ENCODE measurements at regions not wholly inside any gene's neighbourhood (a gene's known extent, or its start where the extent isn't known, plus 50 kb on each side); places are given as distances from the start of the nearest gene placed in this dataset.

DNA sequence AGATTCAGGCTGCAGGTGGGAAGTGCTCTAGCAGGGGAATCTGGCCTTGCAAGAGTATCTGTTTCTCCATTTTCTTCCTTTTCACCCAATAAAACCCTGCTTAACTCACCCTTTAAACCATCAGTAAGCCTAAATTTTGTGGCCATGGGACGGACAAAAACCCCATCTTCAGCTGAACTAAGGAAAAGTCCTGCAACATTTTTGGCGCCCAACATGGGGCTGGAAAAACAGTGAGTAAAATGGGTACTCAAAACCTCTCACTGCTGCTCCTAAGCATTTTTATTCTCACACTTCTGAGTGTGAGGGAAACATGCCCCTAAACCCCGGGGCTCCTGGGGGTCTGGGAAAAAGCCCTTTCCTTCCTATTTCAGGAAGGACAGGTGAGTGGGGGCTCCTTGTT is 414.3 kb downstream of the ZNF804A start:
- BruUV-seq (replicated peaks) = no TSS peak
- ChIA-PET CTCF (no interaction called here), POLR2A (no interaction called here)
- H3K36me3 ChIP-seq (ENCODE audit: control insufficient read depth in 2 of 2, extremely low read depth in 1 of 2, insufficient read depth in 2 of 2, low read length in 2 of 2) = no peaks in the 10 kb centered on the region
- TF ChIP-seq, protein P1, sequence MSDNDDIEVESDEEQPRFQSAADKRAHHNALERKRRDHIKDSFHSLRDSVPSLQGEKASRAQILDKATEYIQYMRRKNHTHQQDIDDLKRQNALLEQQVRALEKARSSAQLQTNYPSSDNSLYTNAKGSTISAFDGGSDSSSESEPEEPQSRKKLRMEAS (IDR thresholded peaks at IDR 0.05; ENCODE audit: insufficient read depth, insufficient read length) = no peak
- TF ChIP-seq EZH2 (IDR thresholded peaks at IDR 0.05; ENCODE audit: borderline replicate concordance, low read depth, low read length, severe bottlenecking) = no peak
- no peak for TF ChIP-seq POLR2AphosphoS5 (IDR thresholded peaks at IDR 0.05; ENCODE audit: insufficient read depth, low read depth, low read length)
- no peak for TF ChIP-seq POLR2A (IDR thresholded peaks at IDR 0.05; ENCODE audit: low read depth, low read length)
- no peak for TF ChIP-seq JUN (IDR thresholded peaks at IDR 0.05; ENCODE audit: borderline replicate concordance, insufficient read depth, insufficient read length, low read depth)
- TF ChIP-seq GATA2 (IDR thresholded peaks at IDR 0.05; ENCODE audit: insufficient read depth, insufficient read length, low read depth, low read length) = no peak
- TF ChIP-seq MYC (IDR thresholded peaks at IDR 0.05; ENCODE audit: low read depth, low read length) = no peak
- TF ChIP-seq, protein P2, sequence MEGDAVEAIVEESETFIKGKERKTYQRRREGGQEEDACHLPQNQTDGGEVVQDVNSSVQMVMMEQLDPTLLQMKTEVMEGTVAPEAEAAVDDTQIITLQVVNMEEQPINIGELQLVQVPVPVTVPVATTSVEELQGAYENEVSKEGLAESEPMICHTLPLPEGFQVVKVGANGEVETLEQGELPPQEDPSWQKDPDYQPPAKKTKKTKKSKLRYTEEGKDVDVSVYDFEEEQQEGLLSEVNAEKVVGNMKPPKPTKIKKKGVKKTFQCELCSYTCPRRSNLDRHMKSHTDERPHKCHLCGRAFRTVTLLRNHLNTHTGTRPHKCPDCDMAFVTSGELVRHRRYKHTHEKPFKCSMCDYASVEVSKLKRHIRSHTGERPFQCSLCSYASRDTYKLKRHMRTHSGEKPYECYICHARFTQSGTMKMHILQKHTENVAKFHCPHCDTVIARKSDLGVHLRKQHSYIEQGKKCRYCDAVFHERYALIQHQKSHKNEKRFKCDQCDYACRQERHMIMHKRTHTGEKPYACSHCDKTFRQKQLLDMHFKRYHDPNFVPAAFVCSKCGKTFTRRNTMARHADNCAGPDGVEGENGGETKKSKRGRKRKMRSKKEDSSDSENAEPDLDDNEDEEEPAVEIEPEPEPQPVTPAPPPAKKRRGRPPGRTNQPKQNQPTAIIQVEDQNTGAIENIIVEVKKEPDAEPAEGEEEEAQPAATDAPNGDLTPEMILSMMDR (IDR thresholded peaks at IDR 0.05; ENCODE audit: extremely low read depth in 1 of 2, insufficient read depth in 1 of 2, low read depth in 1 of 2, low read length in 2 of 2) = no peak
- TF ChIP-seq FOS (IDR thresholded peaks at IDR 0.05; ENCODE audit: borderline replicate concordance, insufficient read depth, low read length) = no peak
- H3K27me3 ChIP-seq (ENCODE audit: control insufficient read depth in 2 of 2, insufficient read depth in 2 of 2, low read length in 2 of 2) = no peaks in the 10 kb centered on the region
- H3K9ac ChIP-seq (replicated peaks; ENCODE audit: extremely low read depth, insufficient read depth, low read length) = no peak overlapping the region
- dilution Hi-C loops (cut with MboI; ENCODE audit: extremely low pct_ligation_motif_present, low sequenced_read_pairs) = no loop called here
- peaks cover 2% of the 10 kb centered on the region for H3K9me3 ChIP-seq (replicated peaks; ENCODE audit: control insufficient read depth, insufficient read depth, low read length)
- no peak overlapping the region for H3K27ac ChIP-seq (ENCODE audit: insufficient read depth, low read depth, low read length)
- H3K4me2 ChIP-seq (ENCODE audit: insufficient read depth, low read length) = no peak overlapping the region
- no peaks in the 10 kb centered on the region for H4K20me1 ChIP-seq (replicated peaks; ENCODE audit: control insufficient read depth, extremely low read depth, insufficient read depth, low read length)
- no peak for FAIRE-seq
- no peak overlapping the region for H2AFZ ChIP-seq (ENCODE audit: low read depth, low read length)
- intact Hi-C loops (cut with micrococcal nuclease) = no loop called here
- DNase-seq (ENCODE audit: low read depth, low spot score) = no peak
- H3K9me1 ChIP-seq (replicated peaks; ENCODE audit: control insufficient read depth, extremely low read depth, insufficient read depth, low read length) = no peaks in the 10 kb centered on the region
- no peaks in the 10 kb centered on the region for H3K4me1 ChIP-seq (ENCODE audit: control insufficient read depth, extremely low read depth, insufficient read depth, low read length)
- H3K4me3 ChIP-seq (replicated peaks in 1 of 3; ENCODE audit: insufficient read depth in 1 of 3, low read depth in 1 of 3, low read length in 3 of 3) = no peak overlapping the region
- no peaks in the 10 kb centered on the region for H3K79me2 ChIP-seq (ENCODE audit: control insufficient read depth, insufficient read depth, low read length)

Data from endothelial cell of umbilical vein (primary cell).